Muscle layer of duodenum (tissue), 2 donors: ENCODE measurements at regions not wholly inside any gene's neighbourhood (a gene's known extent, or its start where the extent isn't known, plus 50 kb on each side); places are given as distances from the start of the nearest gene placed in this dataset.

Source experiments
- H3K27ac ChIP-seq: one replicate; pipeline ENCODE4 v1.7.0; 2013; ENCODE audit warnings: mild to moderate bottlenecking, low read length
- H3K27me3 ChIP-seq: one replicate; pipeline ENCODE4 v1.7.0; 2013; ENCODE audit warnings: low read depth, mild to moderate bottlenecking, control low read depth, low read length
- H3K36me3 ChIP-seq, 2 donors: one replicate each; pipeline ENCODE4 v1.7.0; 2013; ENCODE audit warnings: low read length in 2 of 2, control low read depth in 1 of 2, mild to moderate bottlenecking in 1 of 2; ENCODE audit not compliant: insufficient read depth in 2 of 2, control insufficient read depth in 1 of 2
- H3K4me1 ChIP-seq, 2 donors: one replicate each; pipeline ENCODE4 v1.7.0; 2013; ENCODE audit warnings: low read length in 2 of 2, mild to moderate bottlenecking in 2 of 2, control low read depth in 1 of 2, moderate library complexity in 1 of 2; ENCODE audit not compliant: insufficient read depth in 2 of 2, control insufficient read depth in 1 of 2
- H3K4me3 ChIP-seq, 2 donors: one replicate each; pipeline ENCODE4 v1.7.0; 2013; ENCODE audit warnings: low read length in 2 of 2, low read depth in 1 of 2, mild to moderate bottlenecking in 1 of 2
- H3K9me3 ChIP-seq, 2 donors: one replicate each; pipeline ENCODE4 v1.7.0; 2013; ENCODE audit warnings: low read length in 2 of 2, control low read depth in 1 of 2, mild to moderate bottlenecking in 1 of 2; ENCODE audit not compliant: control insufficient read depth in 1 of 2
- donor health status: healthy.

- Histone ChIP-seq H3K4me1 (peaks cover 5 to 7% of the 10 kb centered on the region in 2 donors), H3K27me3 (no peaks in the 10 kb centered on the region), H3K4me3 (no peak overlapping the region), H3K27ac (no peak overlapping the region), H3K36me3 (no peaks in the 10 kb centered on the region), H3K9me3 (no peaks in the 10 kb centered on the region)
Observed at GRCh38 chr11:122436188-122436555, 219.3 kb upstream of the UBASH3B start.

- Histone ChIP-seq H3K4me1 (peaks cover 5 to 7% of the 10 kb centered on the region in 2 donors), H3K4me3 (no peak overlapping the region), H3K27me3 (no peaks in the 10 kb centered on the region), H3K27ac (no peak overlapping the region), H3K36me3 (no peaks in the 10 kb centered on the region), H3K9me3 (no peaks in the 10 kb centered on the region)
Observed at GRCh38 chr11:122435540-122436187, 219.9 kb upstream of the UBASH3B start.

GRCh38 chr11:122434786-122435185 is 220.7 kb upstream of the UBASH3B start:
- peaks cover 0 to 4% of the 10 kb centered on the region in 2 donors for H3K4me1 ChIP-seq
- H3K27ac ChIP-seq: no peak overlapping the region
- H3K36me3 ChIP-seq: no peaks in the 10 kb centered on the region
- no peaks in the 10 kb centered on the region for H3K27me3 ChIP-seq
- H3K9me3 ChIP-seq: no peaks in the 10 kb centered on the region
- no peak overlapping the region for H3K4me3 ChIP-seq

- no peak overlapping the region for H3K4me3 ChIP-seq
- H3K36me3 ChIP-seq: no peaks in the 10 kb centered on the region
- H3K27ac ChIP-seq: no peak overlapping the region
- no peaks in the 10 kb centered on the region for H3K9me3 ChIP-seq
- H3K4me1 ChIP-seq: no peaks in the 10 kb centered on the region
- H3K27me3 ChIP-seq: no peaks in the 10 kb centered on the region
Observed at GRCh38 chr11:122430490-122430889, 225.0 kb upstream of the UBASH3B start.

GRCh38 chr11:122426073-122426472 is 229.4 kb upstream of the UBASH3B start:
- Histone ChIP-seq H3K36me3 (no peaks in the 10 kb centered on the region), H3K4me1 (no peaks in the 10 kb centered on the region), H3K4me3 (no peak overlapping the region), H3K9me3 (no peaks in the 10 kb centered on the region), H3K27ac (no peak overlapping the region), H3K27me3 (no peaks in the 10 kb centered on the region)

GRCh38 chr11:122424636-122425035 is 230.9 kb upstream of the UBASH3B start:
- H3K36me3 ChIP-seq: no peaks in the 10 kb centered on the region
- no peaks in the 10 kb centered on the region for H3K4me1 ChIP-seq
- H3K4me3 ChIP-seq: no peak overlapping the region
- no peaks in the 10 kb centered on the region for H3K27me3 ChIP-seq
- no peaks in the 10 kb centered on the region for H3K9me3 ChIP-seq
- H3K27ac ChIP-seq: no peak overlapping the region

- H3K27ac ChIP-seq: no peak overlapping the region
- no peaks in the 10 kb centered on the region for H3K36me3 ChIP-seq
- H3K27me3 ChIP-seq: no peaks in the 10 kb centered on the region
- no peak overlapping the region for H3K4me3 ChIP-seq
- H3K4me1 ChIP-seq: no peaks in the 10 kb centered on the region
- no peaks in the 10 kb centered on the region for H3K9me3 ChIP-seq
Observed at GRCh38 chr11:122423886-122424285, 231.6 kb upstream of the UBASH3B start.

GRCh38 chr11:122423273-122423672 is 232.2 kb upstream of the UBASH3B start:
- no peaks in the 10 kb centered on the region for H3K36me3 ChIP-seq
- H3K27me3 ChIP-seq: no peaks in the 10 kb centered on the region
- H3K9me3 ChIP-seq: no peaks in the 10 kb centered on the region

GRCh38 chr11:122422682-122423081 is 232.8 kb upstream of the UBASH3B start:
- H3K9me3 ChIP-seq: no peaks in the 10 kb centered on the region
- no peak overlapping the region for H3K27ac ChIP-seq
- H3K27me3 ChIP-seq: no peaks in the 10 kb centered on the region
- no peaks in the 10 kb centered on the region for H3K4me1 ChIP-seq
- no peak overlapping the region for H3K4me3 ChIP-seq
- no peaks in the 10 kb centered on the region for H3K36me3 ChIP-seq

More at GRCh38 chr11:122423273-122423672, 232.2 kb upstream of the UBASH3B start:
- Histone ChIP-seq H3K4me3 (no peak overlapping the region), H3K27ac (no peak overlapping the region), H3K4me1 (no peaks in the 10 kb centered on the region)

GRCh38 chr11:122421702-122422101 is 233.8 kb upstream of the UBASH3B start:
- H3K4me1 ChIP-seq: no peaks in the 10 kb centered on the region
- no peaks in the 10 kb centered on the region for H3K36me3 ChIP-seq

GRCh38 chr11:122418032-122418431 is 237.5 kb upstream of the UBASH3B start:
- Histone ChIP-seq H3K27ac (no peak overlapping the region), H3K4me3 (no peak overlapping the region), H3K36me3 (no peaks in the 10 kb centered on the region), H3K9me3 (peaks cover 8 to 13% of the 10 kb centered on the region in 2 donors), H3K4me1 (no peaks in the 10 kb centered on the region), H3K27me3 (no peaks in the 10 kb centered on the region)

More at GRCh38 chr11:122421702-122422101, 233.8 kb upstream of the UBASH3B start:
- no peak overlapping the region for H3K4me3 ChIP-seq
- H3K27me3 ChIP-seq: no peaks in the 10 kb centered on the region
- H3K9me3 ChIP-seq: no peaks in the 10 kb centered on the region
- H3K27ac ChIP-seq: no peak overlapping the region

- no peaks in the 10 kb centered on the region for H3K27me3 ChIP-seq
- no peaks in the 10 kb centered on the region for H3K4me1 ChIP-seq
- H3K27ac ChIP-seq: no peak overlapping the region
- no peaks in the 10 kb centered on the region for H3K36me3 ChIP-seq
- H3K4me3 ChIP-seq: no peak overlapping the region
- H3K9me3 ChIP-seq: peaks cover 8 to 13% of the 10 kb centered on the region in 2 donors
Observed at GRCh38 chr11:122414406-122415018, 241.0 kb upstream of the UBASH3B start.
